ENCODE measurements at regions not wholly inside any gene's neighbourhood (a gene's known extent, or its start where the extent isn't known, plus 50 kb on each side); places are given as distances from the start of the nearest gene placed in this dataset.
"Not testable (repeated sequence)": the region's sequence is repeated elsewhere in the genome, so short reads cannot be mapped to it uniquely, and the experiment has no call there.

DNA sequence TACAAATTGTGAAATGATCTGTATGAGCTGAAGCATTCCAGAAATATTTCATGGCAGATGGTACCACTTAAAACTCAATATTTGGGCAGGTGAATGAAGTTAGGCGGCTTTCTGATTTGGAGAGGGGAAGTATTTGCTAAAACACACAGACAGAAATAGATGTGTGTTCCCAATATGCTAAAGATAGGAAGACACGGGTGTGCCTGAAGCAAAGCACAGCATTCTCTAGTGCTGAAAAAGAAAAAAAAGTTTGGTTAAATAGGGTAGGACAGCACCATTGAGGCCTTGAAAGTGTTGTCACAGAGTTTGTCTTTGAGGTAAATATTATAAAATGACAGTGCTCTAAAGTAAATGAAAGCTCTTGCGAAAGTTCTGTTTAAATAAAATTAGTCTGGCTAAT is 252.2 kb upstream of the HSF2 start:
- H3K4me3 Mint-ChIP-seq, result no peak overlapping the region
- no peaks in the 10 kb centered on the region for H3K27me3 Mint-ChIP-seq
- no peaks in the 10 kb centered on the region for H3K36me3 Mint-ChIP-seq
- H3K4me1 Mint-ChIP-seq, result no peaks in the 10 kb centered on the region
- no peaks in the 10 kb centered on the region for H3K9me3 Mint-ChIP-seq
- no peak overlapping the region for H3K27ac Mint-ChIP-seq

DNA sequence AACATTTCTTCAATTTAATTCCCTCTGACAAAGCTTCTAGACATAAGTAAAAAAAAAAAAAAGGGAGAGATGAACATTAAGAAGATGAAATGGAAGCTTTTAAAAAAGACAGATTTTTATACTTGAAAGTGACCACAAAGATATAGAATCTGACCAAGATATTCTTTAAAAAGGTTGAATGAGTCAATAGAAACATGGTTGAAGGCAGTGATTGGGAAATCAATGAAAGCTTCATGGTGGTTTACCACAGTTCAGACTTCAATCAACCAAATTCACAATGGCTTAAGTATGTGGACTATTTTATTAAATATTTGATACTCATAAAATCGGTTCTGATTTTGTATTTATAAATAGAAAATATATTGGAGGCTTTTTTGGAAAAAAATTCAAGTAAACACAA is 248.4 kb upstream of the HSF2 start:
- Mint-ChIP-seq H3K27ac (no peak overlapping the region), H3K4me1 (no peaks in the 10 kb centered on the region), H3K9me3 (no peaks in the 10 kb centered on the region), H3K27me3 (no peaks in the 10 kb centered on the region), H3K4me3 (no peak overlapping the region), H3K36me3 (no peaks in the 10 kb centered on the region)

DNA sequence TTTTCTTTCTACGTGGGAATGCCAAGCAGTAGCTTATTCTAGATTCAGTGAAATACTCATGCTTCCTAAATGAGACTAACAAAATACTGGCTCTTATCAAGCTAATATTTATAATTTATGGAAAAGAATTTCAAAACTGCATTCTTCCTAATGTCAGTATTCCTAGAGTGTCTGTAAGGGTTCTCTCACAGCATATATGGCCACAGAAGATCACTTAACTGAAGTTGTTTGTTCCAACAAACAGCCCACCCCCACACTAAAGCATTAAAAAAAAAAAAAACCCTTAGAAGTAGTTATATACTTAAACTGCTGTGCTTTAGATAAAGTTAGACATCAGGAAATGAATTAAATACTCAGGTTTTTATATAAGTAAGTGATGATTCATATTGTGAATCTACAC is 247.7 kb upstream of the HSF2 start:
- Mint-ChIP-seq H3K4me1 (no peaks in the 10 kb centered on the region), H3K9me3 (peaks cover 0 to 2% (median 0%) of the 10 kb centered on the region in 3 donors), H3K27me3 (no peaks in the 10 kb centered on the region), H3K36me3 (no peaks in the 10 kb centered on the region), H3K27ac (no peak overlapping the region), H3K4me3 (no peak overlapping the region)

DNA sequence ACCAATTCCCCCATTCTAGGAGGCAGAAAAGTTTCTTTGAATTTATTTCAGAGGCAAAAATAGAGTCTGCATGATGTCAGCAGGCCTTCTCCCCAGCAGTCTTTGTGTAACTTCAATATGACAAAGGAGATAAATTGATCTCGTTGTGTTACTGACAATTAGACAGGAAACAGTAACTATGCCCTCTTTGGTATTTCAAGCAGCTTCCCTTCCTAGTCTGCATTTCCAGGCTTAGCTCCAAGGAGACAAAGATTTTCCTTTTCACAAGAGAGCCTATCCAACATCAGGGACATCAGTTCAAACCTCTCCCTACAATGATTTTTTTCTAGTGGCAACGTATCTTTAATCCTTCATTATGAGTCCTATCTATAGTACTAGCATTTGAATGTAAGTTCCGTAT is 245.9 kb upstream of the HSF2 start:
- H3K36me3 Mint-ChIP-seq, result no peaks in the 10 kb centered on the region

DNA sequence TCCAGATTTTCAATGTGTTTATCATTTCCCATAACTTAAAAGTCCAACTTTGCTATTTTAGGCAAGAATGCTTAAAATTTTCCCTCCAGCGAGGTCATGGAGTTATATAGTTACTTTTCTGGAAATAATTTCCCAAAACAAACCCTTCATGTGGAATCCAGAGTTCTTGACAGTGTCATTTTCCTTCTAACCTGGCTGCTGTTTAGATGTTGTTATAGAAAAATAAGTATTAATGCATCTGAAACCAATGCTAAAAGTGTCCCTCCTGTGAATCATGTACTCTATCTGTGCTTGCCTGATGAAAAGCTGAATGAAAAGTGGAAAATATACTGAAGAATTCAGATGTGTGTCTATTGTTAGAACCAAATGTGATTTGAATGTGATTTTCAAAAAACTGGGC is 245.3 kb upstream of the HSF2 start:
- peaks cover 2% of the 10 kb centered on the region for H3K27me3 Mint-ChIP-seq
- H3K9me3 Mint-ChIP-seq, result peaks cover 0 to 3% (median 2%) of the 10 kb centered on the region in 3 donors
- H3K36me3 Mint-ChIP-seq, result no peaks in the 10 kb centered on the region
- no peak overlapping the region for H3K27ac Mint-ChIP-seq
- no peaks in the 10 kb centered on the region for H3K4me1 Mint-ChIP-seq
- no peak overlapping the region for H3K4me3 Mint-ChIP-seq

More for the DNA sequence above, 245.9 kb upstream of the HSF2 start:
- Mint-ChIP-seq H3K27me3 (peaks cover 1% of the 10 kb centered on the region), H3K4me1 (no peaks in the 10 kb centered on the region), H3K9me3 (peaks cover 0 to 3% (median 2%) of the 10 kb centered on the region in 3 donors), H3K4me3 (no peak overlapping the region), H3K27ac (no peak overlapping the region)

DNA sequence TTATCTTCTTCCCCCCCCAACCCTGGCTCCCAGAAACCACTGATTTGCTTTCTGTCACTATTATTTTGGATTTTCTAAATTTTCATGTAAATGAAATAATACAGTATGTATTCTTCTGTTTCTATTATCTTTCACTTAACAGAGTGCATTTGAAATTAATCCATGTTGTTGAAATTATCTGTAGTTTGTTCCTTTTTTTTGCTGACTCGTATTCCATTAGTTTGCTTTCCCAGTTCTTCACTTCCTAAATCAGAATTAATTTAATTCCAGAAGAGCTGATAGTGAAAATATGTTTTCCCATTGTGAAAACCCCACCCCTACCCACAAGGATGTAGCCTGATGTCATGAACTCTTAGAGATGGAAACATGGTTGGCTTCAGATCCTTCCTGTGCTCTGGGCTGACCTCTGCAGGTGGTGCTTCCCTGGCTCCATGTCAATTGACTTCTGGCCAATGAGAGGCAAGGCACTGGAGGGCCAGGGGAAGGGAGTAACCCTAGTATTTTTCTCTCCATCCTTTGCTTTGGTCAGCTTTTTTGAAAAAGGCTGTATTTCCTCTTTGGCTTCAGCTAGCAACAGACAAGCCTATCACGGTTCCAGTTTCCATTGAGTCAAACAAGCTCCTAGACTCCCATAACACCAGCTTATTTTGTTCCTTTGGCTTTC is 244.4 kb upstream of the HSF2 start:
- H3K36me3 Mint-ChIP-seq, result no peaks in the 10 kb centered on the region
- H3K27ac Mint-ChIP-seq, result no peak overlapping the region
- no peak overlapping the region for H3K4me3 Mint-ChIP-seq
- peaks cover 0 to 6% (median 2%) of the 10 kb centered on the region in 3 donors for H3K9me3 Mint-ChIP-seq
- no peaks in the 10 kb centered on the region for H3K4me1 Mint-ChIP-seq
- H3K27me3 Mint-ChIP-seq, result peaks cover 2% of the 10 kb centered on the region

DNA sequence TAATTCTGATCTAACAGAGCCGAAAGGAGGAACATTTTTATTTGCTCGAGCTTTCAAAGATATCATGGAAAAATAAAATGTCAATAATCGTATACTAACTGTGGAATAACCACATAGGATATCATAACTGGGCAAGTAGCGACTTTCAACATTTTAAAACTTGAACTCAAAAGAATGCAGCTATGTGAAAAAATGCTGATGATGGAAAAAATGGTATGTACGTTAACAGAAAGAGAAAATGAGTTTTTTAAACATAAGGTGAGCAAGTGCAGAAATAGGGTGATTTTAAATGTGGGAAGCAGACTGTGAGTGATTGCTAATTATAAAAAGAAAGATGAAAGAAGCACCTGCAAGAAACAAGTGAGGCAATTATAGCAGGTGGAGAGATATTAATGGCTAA is 238.3 kb upstream of the HSF2 start:
- peaks cover 0 to 6% (median 2%) of the 10 kb centered on the region in 3 donors for H3K9me3 Mint-ChIP-seq
- H3K4me1 Mint-ChIP-seq, result peaks cover 0 to 2% (median 0%) of the 10 kb centered on the region in 3 donors
- no peak overlapping the region for H3K27ac Mint-ChIP-seq
- no peaks in the 10 kb centered on the region for H3K36me3 Mint-ChIP-seq
- H3K27me3 Mint-ChIP-seq, result peaks cover 2% of the 10 kb centered on the region
- no peak overlapping the region for H3K4me3 Mint-ChIP-seq

DNA sequence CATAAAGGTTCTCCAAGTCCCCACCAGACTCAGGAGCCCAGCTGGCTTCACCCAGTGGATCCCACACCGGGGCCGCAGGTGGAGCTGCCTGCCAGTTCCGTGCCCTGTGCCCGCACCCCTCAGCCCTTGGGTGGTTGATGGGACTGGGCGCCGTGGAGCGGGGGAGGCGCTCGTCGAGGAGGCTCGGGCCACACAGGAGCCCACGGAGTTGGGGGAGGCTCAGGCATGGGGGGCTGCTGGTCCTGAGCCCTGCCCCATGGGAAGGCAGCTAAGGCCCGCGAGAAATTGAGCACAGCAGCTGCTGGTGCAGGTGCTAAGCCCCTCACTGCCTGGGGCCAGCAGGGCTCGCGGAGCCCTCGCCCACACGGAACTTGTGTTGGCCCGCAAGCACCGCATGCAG is 234.4 kb upstream of the HSF2 start:
- Mint-ChIP-seq H3K9me3 (no peaks in the 10 kb centered on the region), H3K27me3 (no peaks in the 10 kb centered on the region), H3K4me3 (no peak overlapping the region), H3K36me3 (no peaks in the 10 kb centered on the region), H3K27ac (no peak overlapping the region), H3K4me1 (peaks cover 0 to 2% (median 0%) of the 10 kb centered on the region in 3 donors)

DNA sequence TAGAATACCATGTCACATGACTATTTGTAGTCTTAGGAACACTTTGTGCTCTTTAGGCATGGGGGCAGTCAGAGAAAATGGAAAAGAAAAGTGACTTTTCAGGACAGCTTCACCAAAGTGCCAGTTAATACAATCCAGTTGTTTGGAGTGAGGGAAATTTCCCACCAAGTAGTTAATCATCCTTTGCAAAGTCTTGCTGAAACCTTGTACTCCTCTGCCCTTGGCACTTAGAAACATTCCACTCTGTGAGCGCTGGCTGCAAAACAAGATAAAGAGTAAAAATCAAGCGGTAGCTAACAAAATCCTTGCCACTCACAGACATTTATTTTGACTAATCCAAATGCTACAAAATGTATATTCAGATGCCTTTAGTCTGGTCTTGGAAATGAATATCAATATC is 229.2 kb upstream of the HSF2 start:
- no peaks in the 10 kb centered on the region for H3K27me3 Mint-ChIP-seq
- H3K4me1 Mint-ChIP-seq, result no peaks in the 10 kb centered on the region
- H3K9me3 Mint-ChIP-seq, result no peaks in the 10 kb centered on the region
- H3K4me3 Mint-ChIP-seq, result no peak overlapping the region
- H3K36me3 Mint-ChIP-seq, result no peaks in the 10 kb centered on the region
- H3K27ac Mint-ChIP-seq, result no peak overlapping the region

DNA sequence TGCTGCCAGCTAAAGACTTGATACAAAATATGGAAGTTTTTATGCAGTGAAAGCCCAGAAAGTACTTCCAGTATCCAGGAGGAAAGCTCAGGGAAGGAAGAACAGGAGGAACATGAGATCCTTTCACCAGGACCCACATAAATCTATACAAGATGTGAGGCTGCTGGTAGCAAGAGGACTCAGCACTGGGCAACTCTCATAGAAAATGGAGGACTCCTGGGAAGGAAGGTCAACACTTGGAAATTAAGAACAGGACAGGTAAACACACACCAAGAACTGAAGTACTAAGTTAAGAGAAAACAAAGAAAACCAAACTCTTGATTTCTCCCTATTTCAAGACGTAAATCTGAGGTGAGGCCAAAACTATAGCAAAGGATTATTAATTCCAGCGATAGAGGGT is 220.5 kb upstream of the HSF2 start:
- Mint-ChIP-seq H3K4me1 (no peaks in the 10 kb centered on the region), H3K4me3 (no peak overlapping the region), H3K27ac (no peak overlapping the region), H3K9me3 (no peaks in the 10 kb centered on the region), H3K36me3 (no peaks in the 10 kb centered on the region), H3K27me3 (no peaks in the 10 kb centered on the region)

DNA sequence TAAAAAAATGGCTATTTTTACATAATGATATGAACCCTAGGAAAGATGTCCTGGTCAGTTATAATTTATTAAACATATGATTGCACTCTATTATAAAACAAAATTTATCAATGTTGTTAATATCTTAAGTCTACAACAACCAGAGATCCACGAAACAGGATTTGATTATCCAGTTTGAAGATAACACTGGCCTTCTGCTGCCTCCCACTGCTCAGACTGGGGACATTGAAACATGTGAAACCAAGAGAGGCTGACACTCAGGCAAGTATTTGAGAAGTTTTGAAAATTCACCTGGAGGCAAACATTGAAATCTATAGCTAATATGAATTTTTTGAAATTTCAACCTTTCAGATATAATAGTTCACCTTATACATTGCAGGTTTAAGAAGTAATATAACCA is 219.3 kb upstream of the HSF2 start:
- Mint-ChIP-seq H3K4me1 (no peaks in the 10 kb centered on the region), H3K27ac (no peak overlapping the region)

DNA sequence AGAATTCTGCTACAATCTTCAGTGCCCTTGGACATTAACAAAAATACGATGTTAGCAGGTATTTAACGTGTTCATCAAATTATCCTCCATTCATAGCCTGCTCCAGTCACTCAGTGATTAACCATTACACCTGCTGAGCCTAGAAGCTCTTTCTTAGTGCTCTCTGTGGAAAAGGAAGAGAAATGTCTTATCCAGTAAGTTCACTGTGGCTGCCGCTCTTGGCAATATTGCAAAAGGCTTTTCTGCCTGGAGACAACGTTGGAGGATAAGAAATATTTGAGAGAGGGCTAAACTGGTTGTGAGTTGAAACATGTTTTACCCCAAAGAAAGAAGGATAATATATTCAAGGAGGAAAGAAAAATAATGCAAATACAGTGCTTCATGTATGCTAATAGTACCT is 217.4 kb upstream of the HSF2 start:
- Mint-ChIP-seq H3K27ac (no peak overlapping the region), H3K4me1 (no peaks in the 10 kb centered on the region), H3K27me3 (no peaks in the 10 kb centered on the region), H3K36me3 (no peaks in the 10 kb centered on the region), H3K4me3 (no peak overlapping the region), H3K9me3 (no peaks in the 10 kb centered on the region)

More for the DNA sequence above, 219.3 kb upstream of the HSF2 start:
- H3K4me3 Mint-ChIP-seq, result no peak overlapping the region
- no peaks in the 10 kb centered on the region for H3K9me3 Mint-ChIP-seq
- H3K27me3 Mint-ChIP-seq, result no peaks in the 10 kb centered on the region
- H3K36me3 Mint-ChIP-seq, result no peaks in the 10 kb centered on the region

DNA sequence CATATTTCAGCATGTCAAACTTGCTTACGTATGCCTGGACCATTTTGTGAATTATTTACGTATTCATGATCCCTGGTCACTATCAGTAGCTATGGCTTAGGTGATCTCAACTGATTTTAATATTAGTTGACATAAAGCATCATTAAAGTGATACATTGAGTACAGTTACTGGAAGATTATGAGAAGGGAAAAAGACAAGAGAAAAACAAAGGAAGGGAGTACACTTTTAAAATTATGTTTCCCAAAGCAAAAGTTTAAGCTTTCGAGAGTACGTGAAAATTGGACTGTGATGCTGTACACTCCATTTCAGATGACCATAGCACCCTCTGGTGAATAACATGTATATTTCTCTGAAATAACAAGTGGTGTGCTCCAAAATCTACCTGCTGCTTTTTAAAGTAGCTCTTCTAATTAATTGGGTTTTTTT is 215.0 kb upstream of the HSF2 start:
- Mint-ChIP-seq H3K4me1 (no peaks in the 10 kb centered on the region), H3K9me3 (no peaks in the 10 kb centered on the region), H3K27ac (no peak overlapping the region), H3K27me3 (no peaks in the 10 kb centered on the region), H3K36me3 (no peaks in the 10 kb centered on the region), H3K4me3 (no peak overlapping the region)

DNA sequence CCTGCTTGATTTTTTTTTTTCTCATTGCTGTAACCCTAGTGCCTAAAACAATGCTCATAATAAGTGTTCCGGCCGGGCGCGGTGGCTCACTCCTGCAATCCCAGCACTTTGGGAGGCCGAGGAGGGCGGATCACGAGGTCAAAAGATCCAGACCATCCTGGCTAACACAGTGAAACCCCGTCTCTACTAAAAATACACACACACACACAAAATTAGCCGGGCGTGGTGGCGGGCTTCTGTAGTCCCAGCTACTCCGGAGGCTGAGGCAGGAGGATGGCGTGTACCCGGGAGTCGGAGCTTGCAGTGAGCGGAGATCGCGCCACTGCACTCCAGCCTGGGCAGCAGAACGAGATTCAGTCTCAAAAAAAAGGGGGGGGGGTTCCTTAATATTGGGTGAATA is 214.0 kb upstream of the HSF2 start:
- H3K9me3 Mint-ChIP-seq, H3K4me3 Mint-ChIP-seq, H3K27ac Mint-ChIP-seq, H3K4me1 Mint-ChIP-seq, H3K36me3 Mint-ChIP-seq, H3K27me3 Mint-ChIP-seq: not testable (repeated sequence)

DNA sequence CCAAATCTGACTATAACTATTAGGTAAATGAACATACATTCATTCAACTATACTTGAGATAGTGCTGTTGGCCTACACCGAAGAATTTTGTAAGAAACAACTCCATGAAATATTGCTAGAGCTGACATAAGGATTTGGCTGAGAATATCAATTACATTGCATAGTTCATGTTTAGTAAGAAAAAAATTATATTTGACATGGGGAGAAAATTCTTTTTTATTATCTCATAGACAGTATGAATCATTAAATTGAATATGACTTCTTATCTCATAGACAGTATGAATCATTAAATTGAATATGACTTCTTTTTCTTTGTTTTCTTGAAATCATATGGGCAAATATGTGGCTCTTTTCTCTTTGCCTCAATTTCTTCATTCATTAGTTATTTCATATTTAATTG is 212.3 kb upstream of the HSF2 start:
- H3K4me1 Mint-ChIP-seq, result no peaks in the 10 kb centered on the region
- H3K27me3 Mint-ChIP-seq, result no peaks in the 10 kb centered on the region
- H3K4me3 Mint-ChIP-seq, result no peak overlapping the region
- H3K9me3 Mint-ChIP-seq, result no peaks in the 10 kb centered on the region
- no peaks in the 10 kb centered on the region for H3K36me3 Mint-ChIP-seq
- no peak overlapping the region for H3K27ac Mint-ChIP-seq

DNA sequence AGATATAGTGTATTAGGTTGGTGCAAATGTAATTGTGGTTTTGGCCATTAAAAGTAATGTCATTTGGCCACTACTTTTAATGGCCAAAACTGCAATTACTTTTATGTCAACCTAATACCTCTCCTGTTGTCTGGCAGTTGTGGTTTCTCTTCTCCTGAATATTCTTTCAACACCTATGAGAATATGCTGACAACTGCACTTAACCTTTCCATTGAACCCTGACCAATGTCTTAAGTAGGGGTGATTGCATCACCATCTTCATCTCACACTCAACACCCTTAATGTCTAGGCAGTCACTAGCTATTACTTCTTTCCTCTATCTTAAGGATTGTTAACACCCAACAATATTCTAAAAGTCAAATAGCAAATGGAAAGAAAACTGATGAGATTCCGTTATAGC is 200.5 kb upstream of the HSF2 start:
- no peak overlapping the region for H3K4me3 Mint-ChIP-seq
- no peak overlapping the region for H3K27ac Mint-ChIP-seq
- no peaks in the 10 kb centered on the region for H3K27me3 Mint-ChIP-seq
- no peaks in the 10 kb centered on the region for H3K4me1 Mint-ChIP-seq
- no peaks in the 10 kb centered on the region for H3K36me3 Mint-ChIP-seq
- peaks cover 0 to 3% (median 0%) of the 10 kb centered on the region in 3 donors for H3K9me3 Mint-ChIP-seq
